Amniotic stem cell (primary cell): ENCODE measurements at regions not wholly inside any gene's neighbourhood (a gene's known extent, or its start where the extent isn't known, plus 50 kb on each side); places are given as distances from the start of the nearest gene placed in this dataset.

Experiments
- DNase-seq: peaks from one replicate; lab custom pipeline; 2025; lab: John Stamatoyannopoulos, UW

GRCh38 chr9:16202914-16203728, 650.3 kb downstream of the CCDC171 start:
- peak; percentile 56 for DNase-seq

DNA sequence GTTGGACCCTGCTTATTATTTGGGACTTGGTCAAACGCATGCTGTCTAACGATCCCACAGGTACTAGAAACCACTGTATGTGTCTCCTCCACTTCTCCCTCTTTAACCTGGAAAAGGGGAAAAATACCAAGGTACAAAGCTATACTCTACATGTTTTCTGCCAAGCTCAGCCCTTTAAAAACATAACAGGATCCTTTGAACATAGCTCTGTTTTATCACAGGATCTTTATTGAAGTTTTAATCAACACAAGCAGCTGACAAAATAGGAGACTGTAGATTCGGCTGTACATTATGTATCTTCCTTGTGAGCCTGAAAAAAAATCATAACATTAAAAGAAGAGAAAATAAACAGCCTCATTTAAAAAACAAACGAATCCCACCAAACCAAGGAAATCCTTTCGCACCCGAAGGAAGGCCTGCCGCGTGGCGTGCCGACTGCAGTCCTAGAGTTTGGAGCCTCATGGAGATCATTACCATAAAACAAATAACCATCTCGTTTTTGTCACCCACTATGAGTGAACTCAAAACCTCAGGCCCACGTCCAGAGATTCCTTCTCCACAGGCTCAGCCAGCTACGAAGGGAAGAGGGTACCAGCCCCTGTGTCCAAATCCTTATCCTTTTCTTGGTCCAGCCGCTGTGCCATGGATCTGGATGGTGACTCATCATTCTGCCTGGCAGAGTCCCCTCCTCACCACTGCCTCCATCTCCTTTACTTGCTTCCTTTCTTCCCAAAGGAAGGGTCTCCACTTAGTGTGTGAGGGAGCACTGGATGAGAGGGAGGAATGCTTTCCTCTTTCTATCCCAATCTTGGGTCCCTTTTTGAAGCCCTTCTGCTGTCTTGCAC, 651.1 kb downstream of the CCDC171 start:
- DNase-seq: no peak

DNA sequence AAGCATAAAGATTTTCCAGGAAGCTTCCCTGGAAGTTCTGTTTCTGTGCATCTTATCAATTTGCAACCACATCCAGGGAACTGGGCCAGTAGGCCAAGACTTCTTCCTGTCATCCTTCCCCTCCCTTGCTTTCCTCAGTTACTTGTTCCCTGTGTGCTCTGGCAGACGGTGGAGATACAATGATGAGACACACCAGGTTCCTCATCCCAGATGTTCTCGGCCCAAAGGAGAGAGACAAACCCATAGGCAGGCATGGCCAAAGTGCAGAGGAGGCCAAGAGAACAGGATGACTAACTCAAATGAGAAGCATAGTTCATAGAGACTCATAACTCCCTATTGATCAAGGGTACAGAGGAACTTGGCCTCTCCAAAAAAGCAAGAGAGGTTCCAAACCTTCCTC, 652.6 kb downstream of the CCDC171 start:
- no peak for DNase-seq

DNA sequence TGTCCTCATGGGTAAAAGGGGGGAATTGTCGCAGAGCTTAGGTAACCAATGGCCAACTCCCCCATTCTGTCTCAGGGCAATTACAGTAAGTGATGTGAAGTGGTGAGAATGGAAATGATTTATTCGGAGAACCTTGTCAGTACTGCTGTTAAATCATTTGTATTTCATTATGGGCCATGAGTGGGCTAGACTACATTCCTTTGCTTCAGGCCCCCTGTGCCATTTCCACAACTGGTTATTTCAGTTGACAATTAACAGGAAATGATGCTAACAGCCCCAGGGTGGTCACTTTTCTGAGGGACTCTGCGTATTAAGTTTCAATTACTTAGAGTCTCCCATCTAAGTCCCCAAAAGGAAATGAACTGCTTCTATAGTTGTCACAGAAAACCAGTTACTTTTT, 653.7 kb downstream of the CCDC171 start:
- no peak for DNase-seq

DNA sequence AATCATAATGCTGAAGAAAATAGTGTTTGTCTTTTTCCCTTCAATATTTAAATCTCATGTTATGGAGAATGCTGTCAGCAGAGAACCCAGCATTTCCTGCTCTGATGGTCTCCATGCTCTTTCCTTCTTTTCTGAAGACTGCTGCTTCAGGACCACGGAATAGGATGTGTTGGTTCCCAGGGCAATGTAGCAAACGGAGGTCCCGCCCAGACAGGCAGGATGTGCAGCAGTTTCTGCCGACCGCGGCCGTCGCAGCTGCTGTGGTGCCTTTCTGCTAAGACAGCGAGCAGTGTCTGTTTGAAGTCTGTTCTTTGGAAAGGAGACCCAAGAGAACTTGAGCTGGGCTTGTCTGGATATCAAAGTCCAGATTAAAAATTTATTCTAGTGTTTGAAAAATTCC, 654.3 kb downstream of the CCDC171 start:
- DNase-seq: no peak

DNA sequence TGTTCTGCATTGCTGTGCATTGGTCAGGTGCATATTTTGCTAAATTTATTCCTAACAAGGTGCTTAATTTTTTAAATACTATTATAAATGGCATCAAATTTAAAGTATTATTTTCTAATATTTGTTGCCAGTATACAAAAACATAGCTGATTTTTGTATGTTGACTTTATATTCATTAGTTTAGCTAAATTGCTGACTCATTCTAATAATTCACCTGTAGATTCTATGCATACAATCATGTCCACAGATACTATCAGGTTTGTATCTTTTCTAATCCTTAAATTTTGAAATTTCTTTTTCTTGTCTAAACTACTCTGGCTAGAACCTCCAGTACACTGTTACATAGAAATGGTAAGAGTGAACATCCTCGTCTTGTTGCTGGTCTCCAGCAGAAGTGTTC, 657.6 kb downstream of the CCDC171 start:
- no peak for DNase-seq

DNA sequence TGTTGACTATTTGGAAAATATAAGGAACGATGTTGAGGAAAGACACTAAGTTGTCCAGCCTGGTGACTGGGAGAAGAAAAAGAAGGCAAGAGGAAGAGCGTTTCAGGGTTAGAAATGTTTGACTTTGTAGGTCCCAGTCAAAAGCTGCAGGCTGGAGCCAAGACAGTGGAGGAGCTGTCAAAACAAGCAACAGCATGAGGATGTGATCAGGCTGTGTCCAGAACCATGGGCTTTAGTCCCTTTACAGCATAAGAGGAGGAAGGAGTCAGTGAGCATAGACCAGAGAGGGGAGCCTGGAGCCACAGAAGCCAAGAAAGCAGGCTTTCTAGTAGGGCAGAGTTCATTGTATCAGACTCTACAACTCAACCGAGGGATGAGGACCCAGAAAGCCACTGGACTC, 658.5 kb downstream of the BNC2 start:
- DNase-seq: no peak

GRCh38 chr9:16213781-16214515, 656.5 kb downstream of the BNC2 start:
- DNase-seq: peak; percentile 92

GRCh38 chr9:16214677-16215352, 655.7 kb downstream of the BNC2 start:
- no peak for DNase-seq

- DNase-seq: no peak
Observed at GRCh38 chr9:16215353-16215680, 655.2 kb downstream of the BNC2 start.

GRCh38 chr9:16217943-16218701, 652.3 kb downstream of the BNC2 start:
- DNase-seq: no peak

- no peak for DNase-seq
Observed at GRCh38 chr9:16221366-16221765, 649.1 kb downstream of the BNC2 start.

- no peak for DNase-seq
Observed at GRCh38 chr9:16221822-16222547, 648.5 kb downstream of the BNC2 start.

GRCh38 chr9:16223074-16223871, 647.2 kb downstream of the BNC2 start:
- no peak for DNase-seq

DNA sequence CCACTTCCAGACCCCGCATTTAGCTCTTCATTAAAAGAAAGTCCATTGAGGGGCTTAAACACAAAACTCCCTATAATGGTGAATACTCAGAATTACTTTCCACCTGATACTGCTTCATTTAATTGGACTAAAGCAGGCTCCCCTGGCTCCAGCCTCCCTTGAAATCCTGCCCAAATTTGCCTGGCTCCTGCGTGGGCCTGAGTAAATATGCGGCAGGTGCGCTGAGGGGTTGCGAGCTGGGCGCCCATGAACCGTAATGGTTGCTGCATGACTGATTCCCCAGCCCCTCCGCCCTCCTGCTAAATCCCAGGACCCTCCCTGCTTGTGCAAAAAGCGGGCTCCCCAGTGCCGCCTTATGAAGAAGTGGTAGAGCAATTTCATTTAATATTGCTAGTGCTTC, 639.7 kb downstream of the BNC2 start:
- no peak for DNase-seq

DNA sequence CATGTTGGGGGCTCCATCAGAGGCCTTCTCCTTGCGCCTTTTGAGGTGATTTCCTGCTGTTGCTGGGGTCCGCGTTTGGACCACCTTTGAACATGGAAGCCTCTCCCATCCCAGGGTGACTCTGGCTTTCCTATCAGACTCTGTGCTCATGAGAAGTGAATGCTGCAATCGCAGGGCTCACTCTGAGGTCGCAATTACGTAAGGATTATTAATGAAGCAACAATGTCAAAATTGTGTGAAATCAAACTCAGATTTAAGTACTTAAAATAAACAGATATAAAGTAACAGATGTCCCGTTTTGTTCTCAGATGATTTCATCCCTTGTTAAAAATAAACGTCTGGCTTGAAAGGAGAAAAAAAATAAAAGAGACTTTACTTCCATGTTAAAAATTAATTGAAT, 634.2 kb downstream of the BNC2 start:
- no peak for DNase-seq

GRCh38 chr9:16236882-16237281, 633.6 kb downstream of the BNC2 start:
- no peak for DNase-seq

- no peak for DNase-seq
Observed at GRCh38 chr9:16238623-16239138, 631.8 kb downstream of the BNC2 start.

GRCh38 chr9:16241231-16241630, 629.2 kb downstream of the BNC2 start:
- DNase-seq: no peak

GRCh38 chr9:16243798-16244197, 626.7 kb downstream of the BNC2 start:
- no peak for DNase-seq
